ENCODE measurements at regions not wholly inside any gene's neighbourhood (a gene's known extent, or its start where the extent isn't known, plus 50 kb on each side); places are given as distances from the start of the nearest gene placed in this dataset.

DNA sequence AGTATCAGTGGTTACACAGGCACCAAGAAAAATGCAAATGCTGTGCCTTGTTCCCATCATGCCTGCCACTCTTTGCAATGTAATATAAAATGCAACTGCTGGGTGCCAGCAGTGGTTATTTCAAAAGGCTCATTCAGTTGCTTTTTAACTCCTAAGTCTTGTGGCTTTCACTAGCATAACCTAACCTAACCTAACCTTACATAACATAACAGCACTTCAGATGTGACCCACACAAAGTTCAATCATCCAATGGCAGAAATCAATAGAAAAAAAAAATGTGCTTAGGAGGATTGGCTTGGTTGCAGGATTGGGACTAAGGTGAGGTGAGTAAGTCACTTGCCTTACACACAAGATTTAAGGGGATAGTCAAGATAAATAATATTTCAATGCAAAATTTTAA is 60.2 kb upstream of the VMA21 start:
- no peak for DNase-seq (ENCODE audit: low read depth)
- Histone ChIP-seq H3K4me3 (ENCODE audit: low read depth, low read length) (no peak overlapping the region), H3K27me3 (ENCODE audit: control insufficient read depth, insufficient read depth, low read length) (no peaks in the 10 kb centered on the region), H3K36me3 (ENCODE audit: control insufficient read depth, insufficient read depth, low read length) (no peaks in the 10 kb centered on the region)
- TF ChIP-seq, protein P1, sequence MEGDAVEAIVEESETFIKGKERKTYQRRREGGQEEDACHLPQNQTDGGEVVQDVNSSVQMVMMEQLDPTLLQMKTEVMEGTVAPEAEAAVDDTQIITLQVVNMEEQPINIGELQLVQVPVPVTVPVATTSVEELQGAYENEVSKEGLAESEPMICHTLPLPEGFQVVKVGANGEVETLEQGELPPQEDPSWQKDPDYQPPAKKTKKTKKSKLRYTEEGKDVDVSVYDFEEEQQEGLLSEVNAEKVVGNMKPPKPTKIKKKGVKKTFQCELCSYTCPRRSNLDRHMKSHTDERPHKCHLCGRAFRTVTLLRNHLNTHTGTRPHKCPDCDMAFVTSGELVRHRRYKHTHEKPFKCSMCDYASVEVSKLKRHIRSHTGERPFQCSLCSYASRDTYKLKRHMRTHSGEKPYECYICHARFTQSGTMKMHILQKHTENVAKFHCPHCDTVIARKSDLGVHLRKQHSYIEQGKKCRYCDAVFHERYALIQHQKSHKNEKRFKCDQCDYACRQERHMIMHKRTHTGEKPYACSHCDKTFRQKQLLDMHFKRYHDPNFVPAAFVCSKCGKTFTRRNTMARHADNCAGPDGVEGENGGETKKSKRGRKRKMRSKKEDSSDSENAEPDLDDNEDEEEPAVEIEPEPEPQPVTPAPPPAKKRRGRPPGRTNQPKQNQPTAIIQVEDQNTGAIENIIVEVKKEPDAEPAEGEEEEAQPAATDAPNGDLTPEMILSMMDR (IDR thresholded peaks at IDR 0.05; ENCODE audit: insufficient read depth, low read length, severe bottlenecking): no peak
- no peak for FAIRE-seq

DNA sequence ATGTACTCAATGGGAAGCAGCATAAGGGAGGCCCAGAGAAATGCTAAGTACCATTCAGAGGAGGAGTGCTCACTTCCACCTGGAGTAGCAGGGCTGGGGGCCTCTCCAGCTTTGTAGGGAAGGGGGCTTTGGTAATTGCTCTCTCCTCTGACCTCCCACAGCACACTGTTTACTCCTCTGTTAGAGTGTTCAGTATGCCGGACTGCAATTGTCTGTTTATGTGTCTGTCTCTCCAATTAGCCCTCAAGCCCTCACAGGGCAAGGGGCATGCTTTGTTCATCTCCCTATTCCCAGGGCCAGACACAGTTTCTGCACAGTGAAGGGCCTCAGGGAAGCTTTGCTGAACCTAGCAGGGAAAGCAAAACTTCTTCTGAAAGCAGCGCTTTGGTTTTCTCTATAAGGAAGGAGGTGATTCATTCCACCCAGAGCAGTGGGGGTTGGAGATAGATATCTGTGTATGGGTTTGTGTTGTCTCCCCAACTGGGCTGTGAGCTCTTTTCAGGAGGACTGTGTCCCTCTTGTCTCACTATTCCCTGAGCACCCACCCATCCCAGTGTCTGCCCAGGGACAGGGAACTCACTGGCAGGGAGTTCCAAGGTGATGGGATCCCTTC is 50.0 kb upstream of the VMA21 start:
- Histone ChIP-seq H3K27me3 (ENCODE audit: control insufficient read depth, insufficient read depth, low read length) (no peaks in the 10 kb centered on the region), H3K4me3 (ENCODE audit: low read depth, low read length) (no peak overlapping the region), H3K36me3 (ENCODE audit: control insufficient read depth, insufficient read depth, low read length) (no peaks in the 10 kb centered on the region)
- no peak for FAIRE-seq
- no peak for DNase-seq (ENCODE audit: low read depth)
- TF ChIP-seq, protein P1 (IDR thresholded peaks at IDR 0.05; ENCODE audit: insufficient read depth, low read length, severe bottlenecking): no peak

Data from bronchial epithelial cell (primary cell).